ENCODE measurements at regions not wholly inside any gene's neighbourhood (a gene's known extent, or its start where the extent isn't known, plus 50 kb on each side); places are given as distances from the start of the nearest gene placed in this dataset.
"Not testable (repeated sequence)": the region's sequence is repeated elsewhere in the genome, so short reads cannot be mapped to it uniquely, and the experiment has no call there.

DNA sequence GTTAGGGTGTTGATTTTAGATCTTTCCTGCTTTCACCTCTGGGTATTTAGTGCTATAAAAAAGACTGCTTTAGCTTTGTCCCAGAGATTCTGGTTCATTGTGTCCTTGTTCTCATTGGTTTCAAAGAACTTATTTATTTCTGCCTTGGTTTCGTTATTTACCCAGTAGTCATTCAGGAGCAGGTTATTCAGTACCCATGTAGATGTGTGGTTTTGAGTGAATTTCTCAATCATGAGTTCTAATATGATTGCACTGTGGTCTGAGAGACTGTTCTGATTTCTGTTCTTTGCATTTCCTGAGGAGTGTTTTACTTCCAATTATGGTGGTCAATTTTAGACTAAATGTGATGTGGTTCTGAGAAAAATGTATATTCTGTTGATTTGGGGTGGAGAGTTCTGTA, 167.1 kb upstream of the KYNU start:
- no peak for DNase-seq

DNA sequence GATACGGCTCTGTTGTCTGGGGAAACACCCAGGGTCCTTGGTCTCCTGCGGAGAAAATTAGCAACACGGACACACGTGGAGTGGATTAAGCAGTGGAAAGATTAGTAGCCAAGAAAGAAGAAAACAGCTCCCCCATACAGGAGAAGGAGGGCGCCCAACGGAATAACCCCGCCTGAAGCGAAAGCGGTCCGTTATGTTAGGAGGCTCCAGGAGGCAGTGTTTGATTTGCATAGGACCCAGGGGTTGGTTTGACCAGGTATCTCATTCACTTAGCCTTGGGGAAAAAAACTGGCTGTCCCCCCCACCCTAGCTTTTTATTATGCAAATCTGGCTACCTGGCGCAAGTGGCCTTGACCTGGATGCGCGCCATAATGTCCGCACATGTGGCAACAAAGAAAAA, 170.1 kb upstream of the KYNU start:
- no peak for DNase-seq

DNA sequence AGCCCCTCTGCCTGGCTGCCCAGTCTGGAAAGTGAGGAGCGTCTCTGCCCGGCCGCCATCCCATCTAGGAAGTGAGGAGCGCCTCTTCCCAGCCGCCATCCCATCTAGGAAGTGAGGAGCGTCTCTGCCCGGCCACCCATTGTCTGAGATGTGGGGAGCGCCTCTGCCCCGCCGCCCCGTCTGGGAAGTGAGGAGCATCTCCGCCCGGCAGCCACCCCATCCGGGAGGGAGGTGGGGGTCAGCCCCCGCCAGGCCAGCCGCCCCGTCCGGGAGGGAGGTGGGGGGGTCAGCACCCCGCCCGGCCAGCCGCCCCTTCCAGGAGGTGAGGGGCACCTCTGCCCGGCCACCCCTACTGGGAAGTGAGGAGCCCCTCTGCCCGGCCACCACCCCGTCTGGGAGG, 175.1 kb upstream of the KYNU start:
- DNase-seq = not testable (repeated sequence)

DNA sequence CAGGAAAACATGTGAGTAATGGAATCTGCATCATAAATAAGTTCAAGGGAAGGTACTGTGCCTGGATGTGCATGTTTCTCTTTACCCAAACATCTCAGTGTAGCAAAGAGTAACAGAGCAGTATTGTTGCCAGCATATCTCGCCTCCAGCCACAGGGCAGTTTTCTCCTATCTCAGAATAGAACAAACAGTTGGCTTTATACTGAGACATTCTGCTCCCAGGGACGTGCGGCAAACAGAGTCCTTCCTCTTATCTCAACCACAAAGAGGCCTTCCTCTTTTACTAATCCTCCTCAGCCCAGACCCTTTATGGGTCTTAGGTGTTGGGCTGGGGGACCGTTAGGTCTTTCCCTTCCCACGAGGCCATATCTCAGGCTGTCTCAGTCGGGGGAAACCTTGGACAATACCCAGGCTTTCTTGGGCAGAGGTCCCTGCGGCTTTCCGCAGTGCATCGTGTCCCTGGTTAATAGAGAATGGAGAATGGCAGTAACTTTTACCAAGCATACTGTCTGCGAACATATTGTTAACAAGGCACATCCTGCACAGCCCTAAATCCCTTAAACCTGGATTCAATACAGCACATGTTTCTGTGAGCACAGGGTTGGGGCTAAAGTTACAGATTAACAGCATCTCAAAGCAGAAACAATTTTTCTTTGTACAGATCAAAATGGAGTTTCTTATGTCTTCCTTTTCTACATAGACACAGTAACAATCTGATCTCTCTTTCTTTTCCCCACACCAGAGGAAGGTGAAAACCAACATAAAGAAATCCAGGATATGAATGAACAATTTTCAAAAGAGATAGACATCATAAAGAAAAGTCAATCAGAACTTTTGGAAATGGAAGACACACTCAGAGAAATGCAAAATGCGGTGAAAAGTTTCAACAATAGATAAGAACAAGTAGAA, 181.9 kb upstream of the KYNU start:
- DNase-seq = not testable (repeated sequence)

DNA sequence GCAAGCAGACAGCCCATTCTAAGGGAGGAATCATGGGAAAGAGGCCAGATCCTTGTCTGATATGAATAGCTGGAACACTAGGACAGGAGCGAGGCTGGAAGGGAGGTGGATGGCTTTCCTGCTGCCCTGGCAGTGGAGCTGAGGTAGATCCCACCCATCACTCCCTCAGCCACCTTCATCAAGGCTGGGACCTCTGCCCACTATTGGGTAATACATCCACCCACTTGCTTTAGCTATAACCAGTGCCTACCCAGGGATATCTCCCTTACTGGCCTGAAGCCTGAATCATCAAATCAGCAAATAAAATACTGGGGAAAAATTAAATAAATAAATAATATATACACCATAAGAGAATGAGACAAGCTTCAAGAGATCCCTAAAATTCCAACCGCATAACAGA, 183.2 kb upstream of the KYNU start:
- no peak for DNase-seq

DNA sequence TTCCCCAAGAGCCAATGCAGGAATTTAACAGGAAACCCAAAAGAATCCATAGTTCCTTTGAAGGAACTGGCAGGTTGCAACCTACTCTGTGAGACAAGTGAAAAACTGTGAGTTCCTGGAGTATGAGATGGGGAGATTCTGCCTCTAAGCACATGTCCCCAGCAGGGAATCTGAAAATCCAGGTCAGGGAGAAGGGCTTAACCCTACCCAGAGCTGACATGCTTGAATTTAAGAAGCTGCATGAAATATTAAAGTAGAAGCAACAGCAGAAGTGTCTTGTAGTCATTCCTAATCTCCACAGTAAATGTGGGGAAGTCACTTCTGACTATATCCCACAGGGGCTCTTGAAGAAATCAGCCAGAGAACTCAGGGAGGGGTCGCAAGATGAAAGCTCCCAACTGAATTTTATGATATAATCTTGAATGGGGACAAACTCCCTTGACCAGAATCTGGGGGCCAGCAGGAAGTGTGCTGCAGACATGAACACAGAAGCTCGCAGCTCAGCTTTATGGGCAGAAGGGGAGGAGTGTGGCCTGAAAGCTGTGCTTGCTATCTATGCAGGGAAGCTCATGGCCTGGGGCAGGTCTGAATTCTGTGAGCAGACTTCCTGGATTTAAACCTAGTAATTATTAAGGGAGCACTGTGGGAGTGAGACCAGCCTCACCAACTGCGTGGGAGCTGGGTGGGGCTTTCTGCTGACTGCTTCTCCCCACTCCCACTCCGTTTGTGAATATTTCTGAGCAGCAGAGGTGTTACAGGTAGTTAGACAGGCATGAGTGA, 184.1 kb upstream of the KYNU start:
- DNase-seq = no peak

DNA sequence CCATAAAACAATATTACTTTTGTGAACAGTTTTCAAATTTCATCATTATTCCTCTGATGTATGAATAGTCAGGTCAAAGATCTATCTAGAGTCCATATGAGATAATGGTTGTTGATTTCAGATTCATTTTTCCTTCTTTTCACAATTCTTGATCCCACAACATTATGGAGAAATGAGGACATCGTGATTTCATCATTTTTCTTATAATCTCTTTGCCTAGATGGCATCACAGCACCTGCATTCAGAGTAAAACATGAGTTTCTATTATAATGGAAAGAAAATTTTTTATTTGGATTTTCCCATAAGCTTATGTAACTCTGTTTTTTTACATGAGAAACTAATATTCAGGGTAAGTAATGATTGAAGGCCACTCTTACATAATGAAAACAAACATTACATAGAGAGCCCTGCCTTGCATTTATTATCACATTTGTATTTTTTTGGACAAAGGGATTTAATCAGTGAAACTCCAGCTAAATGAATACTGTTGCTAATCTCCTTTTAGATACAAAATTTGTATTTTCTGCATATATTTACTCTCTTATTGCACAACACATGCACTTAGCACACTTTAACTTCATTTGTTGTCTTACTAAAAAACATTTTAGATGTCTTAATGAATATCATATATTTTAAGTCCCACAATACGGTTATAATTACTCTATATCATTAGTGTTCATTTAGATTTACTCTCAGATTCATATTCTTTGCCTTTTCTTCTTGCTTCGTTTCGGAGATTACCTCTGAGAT, 188.4 kb upstream of the KYNU start:
- DNase-seq = no peak

DNA sequence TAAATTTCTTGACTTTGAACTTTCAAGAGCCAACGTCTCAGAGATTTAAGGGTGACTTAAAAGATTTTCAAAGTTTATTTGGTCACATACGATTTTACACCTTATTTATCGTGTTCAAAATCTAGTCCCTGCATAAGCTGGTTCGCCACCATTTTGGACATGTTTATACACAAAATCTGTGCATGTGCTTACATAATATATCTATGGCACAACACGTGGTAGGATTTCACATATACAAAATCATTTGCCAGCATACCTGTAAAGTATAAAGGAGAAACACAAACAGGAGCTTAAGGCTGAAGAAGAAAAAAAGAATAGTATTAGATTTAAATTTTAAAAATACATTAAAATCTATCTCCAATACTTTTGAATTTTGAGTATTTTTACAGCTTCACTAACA, 190.0 kb upstream of the KYNU start:
- DNase-seq = no peak

DNA sequence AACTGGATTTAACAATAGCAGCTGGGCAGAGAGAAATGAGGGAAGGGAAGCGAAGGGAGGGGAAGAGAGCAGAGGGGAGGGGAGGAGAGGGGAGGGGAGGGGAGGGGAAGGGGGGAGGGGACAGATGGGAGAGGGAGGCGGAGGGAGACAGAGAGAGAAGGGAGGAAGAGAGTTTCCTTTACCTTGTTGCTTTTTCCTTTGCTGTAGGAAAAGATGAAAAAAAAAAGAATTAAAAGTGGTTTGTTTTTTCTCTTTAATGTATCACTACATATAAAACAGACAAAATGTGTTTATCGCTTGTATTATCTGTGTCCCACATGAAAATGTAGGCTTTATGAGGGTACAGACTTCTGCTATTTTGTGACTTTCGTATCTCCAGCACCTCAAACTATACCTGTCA, 190.4 kb upstream of the KYNU start:
- no peak for DNase-seq

DNA sequence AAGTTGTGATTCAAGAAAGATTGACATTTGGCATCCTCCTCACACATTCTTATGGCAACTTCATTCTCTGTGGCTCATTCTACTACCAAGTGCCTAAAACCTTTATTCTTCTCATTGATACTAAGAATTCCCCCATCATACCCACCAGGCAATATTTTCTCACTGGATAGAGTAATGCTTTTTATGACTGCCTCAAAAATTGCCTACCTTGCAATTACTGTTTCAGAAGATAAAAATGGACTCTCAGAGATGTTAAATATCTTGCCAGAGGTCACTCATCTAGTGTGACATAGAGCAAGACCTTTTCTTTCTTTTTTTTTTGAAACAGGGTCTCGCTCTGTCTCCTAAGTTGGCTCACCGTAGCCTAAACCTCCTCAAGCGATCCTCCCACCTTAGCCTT, 192.8 kb upstream of the KYNU start:
- DNase-seq = no peak

DNA sequence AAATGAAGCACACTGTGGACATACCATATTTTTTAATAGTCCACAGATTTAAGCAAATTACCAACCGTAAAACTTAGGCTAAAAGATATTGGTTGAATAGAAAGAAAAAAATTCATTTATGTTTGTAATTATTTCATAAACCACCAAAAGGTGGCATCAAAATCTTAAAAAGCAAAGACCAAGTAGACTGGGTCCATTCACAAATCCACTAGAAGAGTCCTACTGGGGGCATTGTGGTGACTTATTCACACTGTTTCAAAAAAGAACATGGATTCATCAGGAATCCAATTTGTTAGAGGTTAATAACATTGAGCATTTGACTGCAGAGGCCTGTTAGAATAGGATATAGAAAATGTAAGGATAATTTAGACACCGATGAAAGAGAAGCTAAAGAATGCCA, 194.9 kb upstream of the KYNU start:
- DNase-seq = no peak

DNA sequence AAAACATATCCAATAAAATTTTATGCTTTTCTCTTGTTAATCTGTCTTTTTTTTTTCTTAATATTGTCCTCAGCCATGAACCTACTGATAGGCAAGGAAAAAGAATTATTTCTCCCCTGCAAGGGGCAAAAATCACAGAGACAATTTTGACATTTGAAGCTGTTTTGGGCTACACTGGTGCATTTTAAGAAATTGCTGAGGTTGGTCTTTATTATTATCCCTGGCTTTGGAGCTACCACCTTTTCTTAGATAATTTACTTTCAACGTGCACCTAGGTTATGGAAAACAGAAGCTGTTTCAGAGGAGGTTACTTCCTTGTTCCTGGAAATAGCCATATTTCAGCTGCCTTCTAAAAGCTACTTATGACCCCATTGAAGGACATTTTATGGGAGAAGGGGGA, 195.5 kb upstream of the KYNU start:
- no peak for DNase-seq

DNA sequence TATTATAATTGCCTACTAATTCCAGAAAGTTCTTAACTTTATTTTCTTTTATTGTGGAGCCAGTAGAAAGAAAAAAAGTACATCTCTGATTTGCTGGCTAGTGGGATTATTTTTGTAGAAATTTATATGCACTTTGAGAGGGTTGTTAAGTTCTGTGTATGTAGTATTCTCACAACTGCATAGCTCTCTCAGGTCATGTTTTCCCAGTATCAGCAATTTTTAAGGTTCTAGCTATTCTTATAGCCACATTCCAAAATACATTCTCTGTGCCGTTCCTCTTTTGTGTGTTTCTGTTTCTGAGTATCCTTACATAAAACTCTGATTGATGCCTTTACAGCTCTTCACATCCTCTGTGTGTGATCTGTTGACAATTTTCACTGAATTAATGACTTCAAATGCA, 199.3 kb upstream of the KYNU start:
- no peak for DNase-seq

DNA sequence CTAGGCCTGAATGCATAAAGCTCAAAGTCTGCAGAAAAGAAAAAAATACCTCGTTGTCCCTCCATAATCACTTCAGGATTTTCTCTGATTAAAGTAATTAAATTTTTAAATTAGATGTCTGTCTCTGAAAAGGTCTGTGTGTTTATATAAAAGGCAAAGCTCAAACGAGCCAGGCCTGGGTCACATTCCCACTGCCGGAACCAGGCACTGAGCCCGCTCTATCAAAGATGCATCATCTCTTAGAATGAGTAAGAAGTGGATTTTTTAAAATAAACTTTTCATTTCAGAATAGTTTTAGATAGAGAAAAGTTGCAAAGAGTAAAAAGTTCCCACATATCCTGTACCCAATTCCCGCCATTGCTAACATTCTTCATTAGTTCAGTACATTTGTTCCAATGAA, 202.1 kb upstream of the KYNU start:
- DNase-seq = no peak

DNA sequence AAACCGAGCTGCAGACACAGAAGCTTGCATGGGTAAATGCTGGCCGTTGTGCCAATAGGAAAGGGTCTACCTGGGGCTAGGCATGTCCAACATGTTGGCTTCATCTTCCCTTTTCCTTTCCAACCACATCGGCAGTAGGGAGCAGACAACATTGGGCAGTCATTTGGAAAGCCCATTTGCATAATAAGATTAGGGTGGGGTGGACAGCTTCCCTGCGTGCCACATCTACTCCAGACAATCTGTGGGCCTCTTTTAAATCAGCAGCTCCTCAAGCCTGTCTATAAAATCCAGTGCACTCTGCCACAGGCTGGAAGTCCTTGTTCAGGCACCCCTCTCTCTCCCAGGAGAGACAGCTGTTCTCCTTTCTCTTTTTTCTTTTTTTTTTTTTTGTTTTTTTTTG, 203.6 kb upstream of the KYNU start:
- no peak for DNase-seq

DNA sequence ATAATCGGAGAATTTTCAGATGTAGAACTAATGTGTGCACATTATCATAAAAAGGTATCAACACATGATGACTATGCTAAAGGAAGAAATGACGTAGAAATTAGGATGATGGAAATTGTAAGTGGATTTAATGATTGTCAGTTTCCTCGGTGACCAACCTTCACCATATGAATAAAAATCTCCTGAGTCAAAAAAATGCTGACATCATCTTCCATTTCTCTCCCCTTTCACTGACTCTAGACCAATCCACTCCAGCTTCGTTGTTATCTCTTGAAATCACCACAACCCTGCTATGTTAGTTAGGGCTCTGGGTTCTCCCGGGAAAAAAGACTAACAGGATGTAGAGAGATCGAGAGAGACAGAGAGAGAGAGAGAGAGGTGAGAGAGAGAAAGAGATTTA, 204.8 kb upstream of the KYNU start:
- DNase-seq = no peak

DNA sequence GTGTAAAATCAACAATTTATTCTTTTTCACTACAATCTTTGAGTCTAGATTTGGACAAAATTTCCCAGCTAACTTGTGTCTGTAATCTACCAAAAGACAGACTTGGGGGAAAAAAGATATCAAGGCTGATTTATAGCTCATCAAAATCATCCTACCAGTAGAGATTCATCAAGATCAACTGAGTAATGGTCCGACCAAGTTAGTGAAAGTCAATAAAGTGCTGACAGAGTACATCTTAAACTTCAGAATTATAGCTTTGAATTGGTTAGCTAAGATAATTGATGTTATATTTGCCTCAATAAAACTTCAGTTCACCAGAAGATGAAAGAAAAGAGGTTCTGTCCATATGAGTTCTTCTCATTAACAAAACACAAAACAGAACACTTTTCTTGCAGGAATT, 207.1 kb upstream of the KYNU start:
- DNase-seq = no peak

DNA sequence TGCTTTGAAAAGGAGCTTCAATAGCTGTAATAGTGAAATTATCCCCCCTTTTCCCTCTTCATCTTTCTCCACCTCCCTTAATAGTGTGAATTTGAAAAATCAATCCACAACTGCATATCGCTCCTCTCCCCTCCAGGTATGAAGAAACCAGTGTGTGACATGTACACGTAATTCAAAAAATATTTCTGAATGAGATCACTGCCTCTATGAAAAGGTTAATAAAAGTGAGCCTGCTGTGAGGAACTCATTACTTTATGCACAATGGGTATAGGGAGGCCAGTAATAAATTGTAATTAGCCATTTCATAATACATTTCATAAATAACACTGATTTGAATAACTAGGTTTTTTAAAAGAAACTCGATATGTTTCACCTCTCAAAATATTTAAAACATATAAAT, 209.0 kb upstream of the KYNU start:
- no peak for DNase-seq

DNA sequence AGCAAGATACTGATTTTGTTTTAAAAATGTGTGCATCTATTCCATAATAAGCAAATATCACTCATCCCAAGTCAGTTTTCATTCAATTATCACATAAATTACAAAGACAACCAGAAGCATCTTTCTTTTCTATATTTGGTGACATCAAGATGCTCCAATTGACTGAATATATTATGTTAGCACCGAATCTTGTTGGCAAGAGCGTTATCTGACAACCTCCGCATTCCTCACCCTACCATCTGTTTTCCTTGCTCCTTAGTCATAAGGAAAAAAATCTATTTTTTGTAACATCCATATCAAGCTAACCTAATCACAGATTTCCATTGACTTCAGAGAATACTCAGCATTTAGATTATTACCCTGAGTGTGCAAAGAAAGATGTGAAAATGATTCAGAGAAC, 212.2 kb upstream of the KYNU start:
- no peak for DNase-seq

DNA sequence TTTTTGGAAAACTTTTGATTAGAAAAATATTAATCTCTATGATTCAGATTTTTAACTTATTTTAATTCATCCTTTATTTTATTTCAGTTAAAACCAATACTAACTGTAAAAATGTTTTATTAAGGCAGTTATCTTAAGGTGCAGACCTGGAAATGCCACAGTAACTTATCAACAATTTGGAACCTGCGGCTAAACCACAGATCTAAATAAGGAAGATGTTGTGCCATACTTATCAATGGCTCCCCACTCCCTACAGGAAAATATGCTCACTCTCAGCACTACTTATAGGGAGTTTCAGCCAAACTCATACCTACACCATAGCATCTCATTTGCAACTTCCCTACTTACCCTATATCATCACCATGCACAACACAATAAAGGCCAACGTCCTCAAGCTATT, 226.9 kb upstream of the KYNU start:
- DNase-seq = no peak

DNA sequence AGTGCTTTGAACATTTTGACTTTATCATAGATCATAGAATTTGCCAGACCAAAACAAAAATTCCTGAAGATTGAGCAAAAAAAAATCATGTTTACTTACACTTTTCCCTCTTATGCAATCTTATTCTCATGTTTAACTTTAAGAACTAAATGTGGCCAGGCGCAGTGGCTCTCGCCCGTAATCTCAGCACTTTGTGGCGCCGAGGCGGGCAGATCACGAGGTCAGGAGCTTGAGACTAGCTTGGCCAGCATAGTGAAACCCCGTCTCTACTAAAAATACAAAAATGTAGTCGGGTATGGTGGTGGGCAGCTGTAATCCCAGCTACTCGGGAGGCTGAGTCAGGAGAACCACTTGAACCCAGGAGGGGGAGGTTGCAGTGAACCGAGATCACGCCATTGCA, 227.9 kb upstream of the KYNU start:
- DNase-seq = no peak

DNA sequence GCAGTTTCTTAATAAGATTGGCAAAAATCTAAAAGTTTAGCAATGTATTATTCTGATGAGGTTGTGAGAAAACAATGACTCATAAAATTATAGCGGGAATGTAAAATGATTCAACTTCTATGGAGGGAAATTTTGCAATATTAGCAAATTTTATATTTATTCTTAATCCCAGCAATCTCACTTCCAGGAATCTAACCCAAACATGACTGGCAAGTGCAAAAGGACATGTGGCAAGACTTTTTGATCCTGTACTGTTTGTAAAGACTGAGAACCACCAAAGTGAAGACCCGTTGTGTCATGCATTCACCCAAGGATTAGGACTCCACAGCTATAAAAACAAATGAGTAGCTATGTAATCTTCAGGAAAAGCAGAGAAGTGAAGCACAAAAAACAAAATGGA, 234.8 kb upstream of the KYNU start:
- no peak for DNase-seq

DNA sequence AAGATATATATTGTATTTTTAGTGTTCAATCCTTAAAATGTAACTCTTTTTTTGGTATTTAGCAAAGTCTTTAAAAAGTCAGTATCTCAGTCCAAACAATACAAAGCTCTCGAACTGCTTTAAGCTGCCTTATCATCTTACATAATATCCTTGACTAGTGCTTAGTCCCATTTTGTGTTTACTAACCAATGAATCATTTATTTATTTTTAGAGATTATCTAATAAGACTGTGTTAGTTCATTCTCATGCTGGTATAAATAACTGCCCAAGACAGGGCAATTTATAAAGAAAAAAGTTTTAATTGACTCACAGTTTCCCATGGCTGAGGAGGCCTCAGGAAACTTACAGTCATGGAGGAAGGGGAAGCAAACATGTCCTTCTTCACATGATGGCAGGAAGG, 248.3 kb upstream of the KYNU start:
- DNase-seq = no peak

DNA sequence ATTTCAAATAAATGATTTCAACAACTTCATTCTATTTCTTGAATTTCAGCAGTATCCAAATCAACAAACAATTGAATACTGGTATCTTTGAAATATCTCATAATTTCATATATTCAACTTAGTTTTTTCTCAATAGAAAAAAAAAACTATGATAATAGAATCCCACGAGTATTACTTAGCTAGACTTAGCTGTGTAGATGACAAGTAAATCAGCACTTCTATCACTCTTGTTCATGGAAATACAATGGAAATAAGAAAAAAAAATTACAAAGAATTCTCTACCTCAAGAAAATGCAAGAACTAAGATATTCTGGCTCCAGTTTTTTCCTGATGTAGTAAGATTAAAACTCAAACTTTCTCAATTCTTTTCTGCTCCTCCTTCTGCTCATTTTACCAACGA, 256.2 kb upstream of the KYNU start:
- DNase-seq = no peak

All from femur (tissue), 1 donor.